Uterus (tissue), 3 donors: ENCODE measurements at regions not wholly inside any gene's neighbourhood (a gene's known extent, or its start where the extent isn't known, plus 50 kb on each side); places are given as distances from the start of the nearest gene placed in this dataset.

Experiments
- DNase-seq, 2 donors: peaks; one replicate each; pipeline ENCODE4 v3.0.0-alpha.2; 2019 to 2020
- H3K27ac ChIP-seq, 2 donors: fragments of 200-600 bp; sonication (generic); 1 replicate in 1 of 2; 2 replicates in 1 of 2; pipeline ENCODE4 v1.5.1; 2016 to 2018
- H3K27me3 ChIP-seq, 2 donors: fragments of 200-600 bp; sonication (generic); one replicate each; pipeline ENCODE4 v1.5.1; 2018 to 2019; ENCODE audit warnings: control low read depth in 1 of 2
- H3K36me3 ChIP-seq, 2 donors: fragments of 200-600 bp; sonication (generic); one replicate each; pipeline ENCODE4 v1.5.1; 2019; ENCODE audit warnings: control low read depth in 1 of 2
- H3K4me1 ChIP-seq, 2 donors: fragments of 200-600 bp; sonication (generic); one replicate each; pipeline ENCODE4 v1.5.1; 2018 to 2019; ENCODE audit warnings: control low read depth in 1 of 2
- H3K4me3 ChIP-seq, 2 donors: fragments of 200-600 bp; sonication (generic); 1 replicate in 1 of 2; 2 replicates in 1 of 2; pipeline ENCODE4 v1.5.1; 2018 to 2019; ENCODE audit warnings: mild to moderate bottlenecking in 1 of 2
- H3K9me3 ChIP-seq, 2 donors: fragments of 200-600 bp; sonication (generic); one replicate each; pipeline ENCODE4 v1.5.1; 2019; ENCODE audit warnings: control low read depth in 1 of 2
- CTCF ChIP-seq, 4 experiments: fragments of 200-600 bp in 2 of 4; fragments of 450-650 bp in 2 of 4; sonication (generic) in 2 of 4; IDR thresholded peaks; one replicate each; pipeline ENCODE4 v1.5.1; 2016 to 2019; ENCODE audit warnings: antibody characterized with exemption in 4 of 4, mild to moderate bottlenecking in 2 of 4, moderate library complexity in 1 of 4
- POLR2A ChIP-seq, 2 donors: fragments of 450-650 bp; IDR thresholded peaks; one replicate each; pipeline ENCODE4 v1.6.1; 2016; ENCODE audit warnings: antibody characterized with exemption in 2 of 2, mild to moderate bottlenecking in 1 of 2, moderate library complexity in 1 of 2
- intact Hi-C: fragments of 100-400 bp; cut with DNase I; formaldehyde crosslinking; loops from one replicate; pipeline ENCODE4 v1.15.1; 2023; ENCODE audit warnings: low total_unique reads
- donor health status: DM: yes; HTN: yes; CAD: no.

- Histone ChIP-seq H3K4me3 (no peak overlapping the region), H3K27ac (no peak overlapping the region), H3K36me3 (no peaks in the 10 kb centered on the region), H3K27me3 (no peaks in the 10 kb centered on the region), H3K9me3 (no peaks in the 10 kb centered on the region), H3K4me1 (no peaks in the 10 kb centered on the region)
- no peak for DNase-seq
- TF ChIP-seq POLR2A (IDR thresholded peaks at IDR 0.05) (no peak), CTCF (IDR thresholded peaks at IDR 0.05) (no peak)
- intact Hi-C loops, result no loop called here
Observed at GRCh38 chr4:27913738-27914137, 1053.1 kb downstream of the STIM2 start.

DNA sequence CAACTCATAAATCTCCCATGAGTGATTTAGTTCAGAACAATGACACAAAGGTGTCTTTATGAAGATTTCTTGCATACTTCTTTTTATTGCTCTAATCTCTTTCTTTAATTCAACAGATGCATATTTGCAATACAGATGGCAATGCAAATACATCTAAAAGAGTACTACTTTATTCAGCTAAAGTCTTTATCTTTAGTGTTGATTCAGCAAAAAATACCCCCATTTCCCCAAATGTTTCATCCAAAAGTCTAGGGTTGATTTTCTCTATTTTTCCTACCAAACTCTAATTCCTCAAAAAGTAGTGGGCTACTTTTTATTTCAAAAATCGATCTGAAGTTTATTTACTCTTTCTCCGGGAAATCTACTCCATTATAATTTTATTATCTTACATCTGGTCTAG, 1055.2 kb downstream of the STIM2 start:
- no peak for DNase-seq
- TF ChIP-seq POLR2A (IDR thresholded peaks at IDR 0.05) (no peak), CTCF (IDR thresholded peaks at IDR 0.05) (no peak)
- no peak overlapping the region for H3K4me3 ChIP-seq
- H3K36me3 ChIP-seq, result no peaks in the 10 kb centered on the region
- H3K27me3 ChIP-seq, result no peaks in the 10 kb centered on the region
- no peak overlapping the region for H3K27ac ChIP-seq
- no peaks in the 10 kb centered on the region for H3K4me1 ChIP-seq
- H3K9me3 ChIP-seq, result no peaks in the 10 kb centered on the region
- intact Hi-C loops, result no loop called here

DNA sequence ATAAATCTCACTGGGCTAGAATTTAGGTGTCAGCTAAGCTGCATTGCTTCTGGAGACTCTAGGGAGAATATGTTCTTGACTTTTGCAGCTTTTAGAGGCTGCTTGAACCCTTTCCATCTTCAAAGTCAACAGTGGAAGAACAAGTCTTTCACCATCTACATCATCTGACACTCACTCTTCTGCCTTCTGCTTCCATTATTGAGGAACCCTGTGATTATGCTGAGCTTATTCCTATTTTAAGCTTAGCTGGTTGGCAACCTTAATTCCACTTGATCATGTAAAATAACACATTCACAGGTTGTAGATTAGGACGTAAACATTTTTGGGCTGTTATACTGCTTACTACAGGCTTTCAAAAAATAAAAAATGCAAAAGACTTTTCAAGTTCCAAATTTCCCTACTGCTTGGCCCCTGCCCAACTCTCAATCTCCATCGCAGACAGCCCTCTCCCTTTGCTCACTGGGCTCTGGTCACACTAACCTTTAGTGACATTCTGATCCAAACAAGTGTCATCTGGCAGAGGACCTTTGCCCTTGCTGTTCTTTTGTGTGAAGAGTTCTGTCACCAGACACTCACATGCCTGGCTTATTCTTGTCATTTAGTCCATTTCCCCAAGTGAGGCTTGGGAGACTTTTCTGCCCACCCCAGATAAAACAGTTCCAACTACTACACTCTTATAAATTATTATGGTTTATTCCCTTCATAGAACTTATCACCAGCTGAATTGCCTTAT, 1056.0 kb downstream of the STIM2 start:
- intact Hi-C loops, result no loop called here
- no peak for DNase-seq
- Histone ChIP-seq H3K9me3 (no peaks in the 10 kb centered on the region), H3K27me3 (no peaks in the 10 kb centered on the region), H3K4me3 (no peak overlapping the region), H3K4me1 (no peaks in the 10 kb centered on the region), H3K27ac (no peak overlapping the region), H3K36me3 (no peaks in the 10 kb centered on the region)
- TF ChIP-seq POLR2A (IDR thresholded peaks at IDR 0.05) (no peak), CTCF (IDR thresholded peaks at IDR 0.05) (no peak)

DNA sequence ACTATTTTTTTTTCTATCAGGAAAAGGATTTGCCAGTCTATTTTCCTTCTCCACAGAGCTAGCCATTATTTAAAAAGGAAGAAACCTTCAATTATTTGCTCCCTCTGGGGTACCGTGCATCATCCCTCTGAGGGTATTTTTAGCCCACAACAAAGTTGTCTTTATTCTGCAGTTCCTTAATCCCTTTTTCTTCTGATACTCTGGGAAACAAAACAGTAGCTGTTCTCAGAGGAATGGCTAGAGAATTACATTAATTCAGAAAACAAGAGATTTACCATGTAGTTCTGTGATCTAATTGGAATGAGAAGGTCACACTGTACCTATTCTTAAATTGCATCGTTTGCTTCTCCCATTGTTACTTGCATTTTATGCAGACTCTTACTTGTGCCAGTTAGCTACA, 1056.7 kb downstream of the STIM2 start:
- no peak overlapping the region for H3K27ac ChIP-seq
- H3K36me3 ChIP-seq, result no peaks in the 10 kb centered on the region
- intact Hi-C loops, result no loop called here

DNA sequence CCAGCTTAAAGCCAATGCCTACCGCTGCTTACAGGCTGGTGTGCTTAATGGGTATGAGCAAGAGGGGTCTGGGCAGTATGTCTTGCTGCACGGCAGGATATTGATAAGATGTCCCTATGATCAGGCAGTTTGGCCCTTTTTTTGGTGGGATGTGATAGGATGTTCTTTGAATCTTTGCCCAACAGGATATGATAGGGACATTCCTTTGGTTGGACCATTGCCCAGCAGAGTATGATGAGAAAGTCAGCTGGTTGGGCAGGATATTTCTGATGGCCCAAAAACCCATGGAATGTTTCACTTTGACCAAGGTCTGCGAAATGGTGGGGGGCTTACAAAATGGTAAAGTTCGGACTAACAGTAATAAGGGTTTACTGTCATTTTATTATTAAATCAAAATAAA, 1060.6 kb downstream of the STIM2 start:
- intact Hi-C loops, result no loop called here
- H3K27ac ChIP-seq, result no peak overlapping the region
- H3K4me3 ChIP-seq, result no peak overlapping the region
- DNase-seq, result no peak
- H3K4me1 ChIP-seq, result no peaks in the 10 kb centered on the region
- no peaks in the 10 kb centered on the region for H3K27me3 ChIP-seq
- no peaks in the 10 kb centered on the region for H3K36me3 ChIP-seq
- TF ChIP-seq CTCF (IDR thresholded peaks at IDR 0.05) (no peak), POLR2A (IDR thresholded peaks at IDR 0.05) (no peak)
- H3K9me3 ChIP-seq, result no peaks in the 10 kb centered on the region

More for the DNA sequence above, 1056.7 kb downstream of the STIM2 start:
- no peak overlapping the region for H3K4me3 ChIP-seq
- H3K4me1 ChIP-seq, result no peaks in the 10 kb centered on the region
- no peaks in the 10 kb centered on the region for H3K9me3 ChIP-seq
- no peak for DNase-seq
- no peak for TF ChIP-seq POLR2A (IDR thresholded peaks at IDR 0.05)
- TF ChIP-seq CTCF (IDR thresholded peaks at IDR 0.05), result no peak
- no peaks in the 10 kb centered on the region for H3K27me3 ChIP-seq
